ENCODE measurements at regions not wholly inside any gene's neighbourhood (a gene's known extent, or its start where the extent isn't known, plus 50 kb on each side); places are given as distances from the start of the nearest gene placed in this dataset.
A peak's percentile ranks its signal among the peaks of the same experiment; 100 is the strongest.

DNA sequence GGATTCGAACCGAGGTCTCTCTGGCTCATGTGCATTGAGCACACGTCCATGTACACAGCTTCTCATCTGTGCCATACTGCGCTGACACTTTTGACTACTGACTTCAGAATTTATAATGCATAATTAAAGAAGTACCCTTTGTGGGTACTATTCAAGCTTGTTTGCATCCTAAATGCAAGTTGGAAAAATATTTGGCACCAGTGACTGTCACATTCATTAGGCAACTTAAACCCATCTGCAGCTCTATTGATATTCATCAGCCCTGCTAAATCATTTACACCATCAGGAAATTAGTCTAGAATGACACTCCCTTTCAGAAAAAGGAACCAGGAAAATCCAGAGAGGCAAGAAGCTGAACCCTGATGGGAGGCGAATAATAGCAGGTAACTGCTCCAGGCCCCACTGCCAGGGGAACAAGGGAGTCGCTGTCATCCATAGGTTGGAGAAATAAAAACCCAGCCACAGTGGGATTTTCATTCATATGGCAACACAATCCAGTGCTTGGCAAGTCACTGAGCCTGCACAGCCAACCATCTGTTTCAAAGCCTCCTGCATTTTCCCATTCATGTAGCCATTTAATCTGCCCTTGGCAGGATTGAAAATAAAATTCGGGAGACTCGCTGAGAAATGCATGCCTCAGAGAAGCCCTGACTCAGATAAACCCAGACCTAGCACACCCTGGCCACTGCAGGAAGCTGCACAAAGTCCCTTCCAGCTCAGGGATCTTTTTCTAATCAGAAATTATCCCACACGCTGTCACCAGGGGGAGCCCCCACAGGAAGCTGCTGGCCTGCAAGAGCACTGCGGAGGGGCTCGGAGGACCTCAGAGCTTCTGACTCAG, 103.0 kb upstream of the VEPH1 start:
- DNase-seq (ENCODE audit: insufficient read length, low spot score), result peak; percentile 17
- TF ChIP-seq PAX5 (IDR thresholded peaks at IDR 0.05; ENCODE audit: insufficient read depth, low read length, severe bottlenecking) (no peak), SPI1 (IDR thresholded peaks at IDR 0.05; ENCODE audit: low read depth, low read length) (no peak), TAF1 (IDR thresholded peaks at IDR 0.05; ENCODE audit: low read depth, low read length) (no peak), POLR2AphosphoS5 (IDR thresholded peaks at IDR 0.05; ENCODE audit: low read depth, low read length) (no peak), POU2F2 (IDR thresholded peaks at IDR 0.05; ENCODE audit: low read depth, low read length) (no peak), POLR2A (IDR thresholded peaks at IDR 0.05; ENCODE audit: low read depth, low read length) (no peak)
- FAIRE-seq, result no peak

DNA sequence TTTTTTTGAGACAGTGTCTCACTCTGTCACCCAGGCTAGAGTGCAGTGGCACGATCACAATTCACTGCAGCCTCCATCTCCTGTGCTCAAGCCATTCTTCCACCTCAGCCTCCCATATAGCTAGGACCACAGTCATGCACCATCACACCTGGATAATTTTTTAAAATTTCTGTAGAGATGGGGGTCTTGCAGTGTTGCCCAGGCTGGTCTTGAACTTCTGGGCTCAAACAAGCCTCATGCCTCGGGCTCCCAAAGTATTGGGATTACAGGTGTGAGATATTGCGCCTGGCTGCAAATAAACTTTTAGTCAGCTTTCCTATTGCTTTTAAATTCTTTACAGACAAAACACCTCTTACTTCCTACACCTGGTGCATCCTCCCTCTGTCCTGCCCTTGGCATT, 102.1 kb upstream of the VEPH1 start:
- no peak for FAIRE-seq
- no peak for DNase-seq (ENCODE audit: insufficient read length, low spot score)
- TF ChIP-seq TAF1 (IDR thresholded peaks at IDR 0.05; ENCODE audit: low read depth, low read length) (no peak), PAX5 (IDR thresholded peaks at IDR 0.05; ENCODE audit: insufficient read depth, low read length, severe bottlenecking) (no peak), POLR2A (IDR thresholded peaks at IDR 0.05; ENCODE audit: low read depth, low read length) (no peak), SPI1 (IDR thresholded peaks at IDR 0.05; ENCODE audit: low read depth, low read length) (no peak), POLR2AphosphoS5 (IDR thresholded peaks at IDR 0.05; ENCODE audit: low read depth, low read length) (no peak), POU2F2 (IDR thresholded peaks at IDR 0.05; ENCODE audit: low read depth, low read length) (no peak)

DNA sequence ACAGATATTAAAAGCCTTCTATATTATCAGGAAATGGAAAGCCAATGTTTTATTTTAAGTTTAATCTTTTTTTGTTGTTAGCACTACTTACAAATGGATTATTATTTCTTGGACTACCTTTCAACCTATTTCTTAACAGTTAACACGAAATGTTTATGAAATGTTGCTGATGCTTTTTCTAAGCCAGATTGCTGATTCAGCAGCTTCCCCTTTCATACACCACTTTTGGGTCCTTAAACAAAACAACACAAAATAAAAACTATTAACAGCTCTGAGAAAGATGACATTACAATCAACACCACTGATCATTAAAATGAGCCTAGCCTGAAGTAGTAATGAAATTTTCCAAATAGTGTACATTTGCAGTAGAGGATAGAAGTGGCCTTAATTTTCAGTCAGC, 99.2 kb upstream of the VEPH1 start:
- no peak for DNase-seq (ENCODE audit: insufficient read length, low spot score)
- TF ChIP-seq POLR2A (IDR thresholded peaks at IDR 0.05; ENCODE audit: low read depth, low read length), result no peak
- TF ChIP-seq POLR2AphosphoS5 (IDR thresholded peaks at IDR 0.05; ENCODE audit: low read depth, low read length), result no peak
- TF ChIP-seq TAF1 (IDR thresholded peaks at IDR 0.05; ENCODE audit: low read depth, low read length), result no peak
- no peak for FAIRE-seq

DNA sequence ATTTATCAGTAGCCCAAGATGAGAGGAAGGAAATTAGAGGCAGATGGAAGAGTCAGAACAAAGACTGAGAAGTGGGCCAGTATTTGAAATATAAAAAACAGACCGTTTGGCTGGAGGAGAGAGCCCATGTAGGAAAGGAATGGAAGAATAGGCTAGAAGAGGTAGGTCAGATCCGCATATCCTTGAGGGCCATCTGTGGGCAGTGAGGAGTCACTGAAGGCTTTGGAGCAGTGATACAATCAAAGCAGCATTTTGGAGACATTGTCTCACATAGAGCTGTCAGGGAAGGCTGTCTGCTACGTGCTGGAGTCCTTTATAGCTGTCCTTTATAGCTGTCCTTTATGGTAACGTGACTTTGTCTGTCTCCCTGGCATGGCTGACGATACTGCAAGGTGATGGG, 92.0 kb upstream of the VEPH1 start:
- FAIRE-seq (no peak), DNase-seq (ENCODE audit: insufficient read length, low spot score) (no peak)
- no peak for TF ChIP-seq POU2F2 (IDR thresholded peaks at IDR 0.05; ENCODE audit: low read depth, low read length)
- no peak for TF ChIP-seq SPI1 (IDR thresholded peaks at IDR 0.05; ENCODE audit: low read depth, low read length)
- TF ChIP-seq POLR2AphosphoS5 (IDR thresholded peaks at IDR 0.05; ENCODE audit: low read depth, low read length), result no peak
- TF ChIP-seq POLR2A (IDR thresholded peaks at IDR 0.05; ENCODE audit: low read depth, low read length), result no peak
- no peak for TF ChIP-seq TAF1 (IDR thresholded peaks at IDR 0.05; ENCODE audit: low read depth, low read length)
- no peak for TF ChIP-seq PAX5 (IDR thresholded peaks at IDR 0.05; ENCODE audit: insufficient read depth, low read length, severe bottlenecking)

DNA sequence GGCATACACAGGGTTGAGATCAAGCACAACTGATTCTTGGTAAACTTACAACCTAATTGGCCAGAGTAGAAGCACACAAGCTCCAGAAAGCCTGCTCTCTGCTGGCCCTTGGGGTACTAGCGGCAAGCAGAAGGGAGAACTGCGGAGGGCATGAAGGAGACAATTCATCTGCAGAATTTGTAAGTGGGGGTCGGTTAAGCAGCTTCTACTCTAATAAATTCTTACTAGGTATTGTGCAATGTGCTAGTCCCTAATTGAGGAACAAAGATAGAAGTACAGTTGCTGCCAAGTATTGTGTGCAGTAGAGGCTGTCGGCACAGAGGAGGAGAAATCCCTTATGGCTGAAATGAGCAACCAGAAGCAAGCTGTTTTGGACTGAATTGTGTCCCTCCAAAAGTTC, 91.2 kb upstream of the VEPH1 start:
- DNase-seq (ENCODE audit: insufficient read length, low spot score), result no peak
- FAIRE-seq, result no peak
- TF ChIP-seq POLR2A (IDR thresholded peaks at IDR 0.05; ENCODE audit: low read depth, low read length), result no peak
- TF ChIP-seq SPI1 (IDR thresholded peaks at IDR 0.05; ENCODE audit: low read depth, low read length), result no peak
- TF ChIP-seq PAX5 (IDR thresholded peaks at IDR 0.05; ENCODE audit: insufficient read depth, low read length, severe bottlenecking), result no peak
- no peak for TF ChIP-seq TAF1 (IDR thresholded peaks at IDR 0.05; ENCODE audit: low read depth, low read length)
- TF ChIP-seq POU2F2 (IDR thresholded peaks at IDR 0.05; ENCODE audit: low read depth, low read length), result no peak
- TF ChIP-seq POLR2AphosphoS5 (IDR thresholded peaks at IDR 0.05; ENCODE audit: low read depth, low read length), result no peak

DNA sequence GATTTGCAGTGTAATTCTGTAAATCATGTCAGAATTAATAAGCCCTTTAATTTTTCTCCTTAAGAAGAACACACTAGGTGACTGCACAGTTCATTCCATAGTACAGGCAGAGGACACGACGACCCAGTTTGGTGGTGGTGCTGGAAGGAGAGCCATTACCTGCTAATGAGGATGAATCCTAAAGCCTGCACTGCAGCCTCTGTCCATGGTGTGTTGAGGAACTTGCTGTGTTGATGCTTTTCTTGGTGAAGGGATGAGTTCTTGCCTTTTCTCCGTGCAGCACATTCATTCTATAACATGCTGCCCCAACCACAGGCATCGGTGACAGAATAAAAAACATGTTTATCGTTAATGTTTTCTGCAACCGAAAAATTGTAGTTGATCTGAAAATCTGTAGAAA, 89.6 kb upstream of the VEPH1 start:
- DNase-seq (ENCODE audit: insufficient read length, low spot score) (no peak), FAIRE-seq (no peak)
- TF ChIP-seq POLR2A (IDR thresholded peaks at IDR 0.05; ENCODE audit: low read depth, low read length) (no peak), PAX5 (IDR thresholded peaks at IDR 0.05; ENCODE audit: insufficient read depth, low read length, severe bottlenecking) (no peak), SPI1 (IDR thresholded peaks at IDR 0.05; ENCODE audit: low read depth, low read length) (no peak), POU2F2 (IDR thresholded peaks at IDR 0.05; ENCODE audit: low read depth, low read length) (no peak), POLR2AphosphoS5 (IDR thresholded peaks at IDR 0.05; ENCODE audit: low read depth, low read length) (no peak), TAF1 (IDR thresholded peaks at IDR 0.05; ENCODE audit: low read depth, low read length) (no peak)

DNA sequence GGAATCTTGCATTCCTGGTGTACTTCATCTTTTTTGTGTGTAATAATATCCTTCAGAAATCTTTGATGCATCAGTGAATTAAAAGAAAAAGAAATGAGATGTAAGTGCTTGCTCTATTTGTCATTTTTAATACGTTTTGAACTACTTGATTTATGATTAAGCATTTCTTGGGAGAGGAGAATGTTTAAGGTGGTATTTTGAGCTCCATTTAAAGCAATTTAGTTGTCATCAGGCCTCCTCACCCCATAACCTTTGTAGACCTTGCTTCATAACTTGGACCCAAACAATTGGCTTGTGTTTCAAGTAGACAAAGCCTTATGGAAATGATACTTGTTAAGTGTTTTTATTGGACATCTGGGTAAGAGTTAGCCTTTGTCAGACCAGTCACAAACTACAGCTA, 87.1 kb upstream of the VEPH1 start:
- TF ChIP-seq POLR2A (IDR thresholded peaks at IDR 0.05; ENCODE audit: low read depth, low read length), result no peak
- no peak for TF ChIP-seq SPI1 (IDR thresholded peaks at IDR 0.05; ENCODE audit: low read depth, low read length)
- no peak for TF ChIP-seq POU2F2 (IDR thresholded peaks at IDR 0.05; ENCODE audit: low read depth, low read length)
- no peak for TF ChIP-seq POLR2AphosphoS5 (IDR thresholded peaks at IDR 0.05; ENCODE audit: low read depth, low read length)
- TF ChIP-seq TAF1 (IDR thresholded peaks at IDR 0.05; ENCODE audit: low read depth, low read length), result no peak
- no peak for TF ChIP-seq PAX5 (IDR thresholded peaks at IDR 0.05; ENCODE audit: insufficient read depth, low read length, severe bottlenecking)
- DNase-seq (ENCODE audit: insufficient read length, low spot score) (no peak), FAIRE-seq (no peak)

DNA sequence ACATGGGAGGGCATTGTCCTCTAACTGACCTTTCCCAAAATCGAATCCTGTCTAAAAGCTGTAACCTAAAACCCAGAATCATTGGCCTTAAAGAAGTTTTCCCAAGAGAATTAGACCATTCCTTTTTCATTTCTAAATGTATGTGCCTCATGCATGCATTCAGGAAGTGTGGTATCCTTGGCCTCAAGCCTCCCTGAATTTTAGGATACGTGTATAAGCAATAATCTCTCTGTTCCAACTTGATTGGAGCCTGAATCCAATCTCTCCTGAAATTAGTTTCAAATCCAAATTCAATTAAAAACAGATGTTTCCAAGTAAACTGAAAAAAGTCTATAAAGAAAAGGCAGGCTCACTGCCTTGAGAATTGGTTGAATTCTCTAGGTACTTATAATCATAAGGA, 86.0 kb upstream of the VEPH1 start:
- no peak for TF ChIP-seq PAX5 (IDR thresholded peaks at IDR 0.05; ENCODE audit: insufficient read depth, low read length, severe bottlenecking)
- no peak for TF ChIP-seq POLR2AphosphoS5 (IDR thresholded peaks at IDR 0.05; ENCODE audit: low read depth, low read length)
- TF ChIP-seq POU2F2 (IDR thresholded peaks at IDR 0.05; ENCODE audit: low read depth, low read length), result no peak
- no peak for TF ChIP-seq TAF1 (IDR thresholded peaks at IDR 0.05; ENCODE audit: low read depth, low read length)
- no peak for TF ChIP-seq POLR2A (IDR thresholded peaks at IDR 0.05; ENCODE audit: low read depth, low read length)
- TF ChIP-seq SPI1 (IDR thresholded peaks at IDR 0.05; ENCODE audit: low read depth, low read length), result no peak
- no peak for DNase-seq (ENCODE audit: insufficient read length, low spot score)
- FAIRE-seq, result no peak

DNA sequence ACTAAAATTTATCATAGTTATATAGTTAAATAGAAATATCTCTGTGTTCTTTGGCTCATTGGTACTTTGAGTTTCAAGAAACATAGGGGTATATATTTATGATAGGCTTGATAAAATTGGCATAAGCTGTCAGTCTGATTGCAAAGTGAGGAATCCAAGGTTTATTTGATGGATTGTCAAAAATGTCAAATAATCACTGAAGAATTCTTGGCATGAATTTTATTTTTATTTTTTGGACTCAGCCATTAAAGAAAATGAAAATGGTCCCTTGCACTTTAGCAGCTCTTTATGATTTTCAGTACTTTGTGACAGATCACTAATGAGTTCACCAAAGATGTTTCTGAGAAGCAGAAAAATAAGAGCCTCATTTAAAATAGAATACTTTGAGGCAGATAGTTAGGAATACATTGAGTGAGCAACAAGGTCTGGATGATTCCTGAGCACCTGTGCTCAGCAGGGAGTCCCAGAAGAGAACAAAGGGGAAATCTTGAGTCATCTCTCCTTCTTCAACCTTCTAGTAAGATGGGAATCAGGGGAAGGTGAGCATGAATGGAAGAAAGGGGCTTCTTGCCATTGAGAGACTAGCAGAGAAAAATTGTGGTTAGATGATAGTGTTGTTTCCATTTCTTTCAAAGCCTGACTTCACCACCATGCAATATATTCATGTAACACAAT, 85.3 kb upstream of the VEPH1 start:
- DNase-seq (ENCODE audit: insufficient read length, low spot score) (no peak), FAIRE-seq (no peak)
- no peak for TF ChIP-seq PAX5 (IDR thresholded peaks at IDR 0.05; ENCODE audit: insufficient read depth, low read length, severe bottlenecking)
- no peak for TF ChIP-seq POU2F2 (IDR thresholded peaks at IDR 0.05; ENCODE audit: low read depth, low read length)
- TF ChIP-seq SPI1 (IDR thresholded peaks at IDR 0.05; ENCODE audit: low read depth, low read length), result no peak
- no peak for TF ChIP-seq TAF1 (IDR thresholded peaks at IDR 0.05; ENCODE audit: low read depth, low read length)
- TF ChIP-seq POLR2AphosphoS5 (IDR thresholded peaks at IDR 0.05; ENCODE audit: low read depth, low read length), result no peak
- TF ChIP-seq POLR2A (IDR thresholded peaks at IDR 0.05; ENCODE audit: low read depth, low read length), result no peak

All from GM12891 (cell line).